ENCODE measurements at regions not wholly inside any gene's neighbourhood (a gene's known extent, or its start where the extent isn't known, plus 50 kb on each side); places are given as distances from the start of the nearest gene placed in this dataset.

DNA sequence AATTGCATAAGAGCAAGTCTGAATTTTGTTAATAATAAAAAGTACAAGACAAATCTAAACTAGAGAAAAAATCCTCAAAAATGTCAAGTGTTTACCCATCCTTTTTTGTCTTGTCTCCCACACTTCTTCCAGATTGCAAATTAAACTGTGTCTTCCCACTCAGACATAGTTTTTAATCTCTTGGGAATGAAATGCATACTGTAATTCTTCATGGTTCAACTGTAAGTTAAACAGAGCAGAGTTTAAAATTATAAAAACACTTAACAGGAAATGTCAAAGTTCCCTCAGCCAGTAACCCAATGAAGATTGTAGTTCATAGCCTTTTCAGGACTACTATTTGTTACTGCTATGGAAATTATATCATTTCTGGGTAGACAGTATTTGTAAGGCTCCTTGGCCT is 171.8 kb downstream of the UBE2E3 start:
- DNase-seq = no peak

DNA sequence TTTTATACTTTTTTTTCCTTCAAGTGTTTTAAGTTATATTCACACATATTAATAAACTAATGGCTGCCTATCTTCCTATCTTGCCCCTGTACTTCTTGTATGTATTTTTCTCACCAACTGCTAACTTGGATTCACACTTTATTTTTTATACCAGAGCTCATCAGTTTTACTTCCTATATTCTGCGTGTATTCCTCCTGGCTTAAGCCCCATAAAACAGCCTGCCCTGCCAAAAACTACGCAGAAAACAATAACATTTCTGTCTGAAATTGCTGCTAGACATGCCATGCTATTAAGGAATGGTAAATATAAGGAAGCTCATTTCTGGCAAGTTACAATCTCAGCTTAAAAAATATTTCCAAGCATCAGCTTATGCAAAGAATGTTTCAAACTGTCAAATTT is 172.3 kb downstream of the UBE2E3 start:
- DNase-seq = no peak

DNA sequence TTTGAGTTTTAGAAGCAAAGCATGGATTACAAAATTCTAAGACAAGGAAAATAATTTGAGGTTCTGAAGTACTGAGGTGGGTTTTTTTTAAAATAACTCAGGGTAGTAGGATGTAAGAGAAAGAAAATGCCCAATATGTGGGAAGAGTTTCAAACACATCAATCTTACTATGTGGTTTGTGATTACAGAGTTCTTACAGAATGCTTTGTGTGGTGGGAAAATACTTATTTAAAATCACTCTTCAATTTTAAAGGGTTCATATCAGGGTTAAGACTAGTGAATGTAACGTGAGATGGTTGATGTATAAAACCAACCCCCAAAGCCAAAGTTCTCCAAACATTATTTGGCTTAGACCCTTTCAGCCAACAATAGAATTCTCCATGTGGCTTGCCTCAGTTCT is 173.5 kb downstream of the UBE2E3 start:
- DNase-seq = no peak

DNA sequence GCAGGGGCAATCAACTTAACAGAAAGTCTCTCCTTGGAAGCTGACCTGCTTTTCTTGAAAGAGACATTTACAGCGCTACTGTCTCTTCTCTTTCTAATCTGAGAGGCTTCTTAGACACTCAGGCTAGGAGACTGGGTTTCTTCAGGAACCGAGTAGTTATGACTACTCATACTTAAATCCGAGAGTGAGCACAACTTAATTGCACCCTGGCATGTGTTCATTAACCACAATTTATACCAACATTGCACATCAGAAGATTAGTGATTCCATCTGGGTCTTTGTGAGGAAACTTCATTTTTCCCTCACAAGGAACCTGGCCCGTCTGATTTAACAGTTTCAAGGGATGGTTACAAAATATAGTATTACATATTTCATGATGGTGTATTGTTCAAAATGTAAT is 176.9 kb downstream of the UBE2E3 start:
- no peak for DNase-seq

DNA sequence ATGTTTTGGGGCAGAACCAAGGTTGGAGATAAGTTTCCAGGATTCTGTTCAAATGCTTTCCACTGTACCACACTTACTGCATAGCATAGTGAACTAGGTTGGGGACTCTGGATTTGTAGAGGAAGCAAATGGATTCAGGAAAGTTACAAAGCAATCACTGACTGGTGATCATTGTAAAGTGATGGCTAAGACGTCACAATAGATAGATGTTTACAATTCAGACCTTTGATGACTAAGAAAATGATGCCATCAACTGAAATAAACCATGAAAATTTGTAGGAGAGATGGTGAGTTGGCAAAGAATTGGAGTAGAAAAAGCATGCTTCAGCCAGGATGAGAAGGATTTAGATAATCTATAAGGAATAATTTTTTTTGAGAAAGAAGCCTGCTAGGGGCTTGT is 178.0 kb downstream of the UBE2E3 start:
- DNase-seq = no peak

DNA sequence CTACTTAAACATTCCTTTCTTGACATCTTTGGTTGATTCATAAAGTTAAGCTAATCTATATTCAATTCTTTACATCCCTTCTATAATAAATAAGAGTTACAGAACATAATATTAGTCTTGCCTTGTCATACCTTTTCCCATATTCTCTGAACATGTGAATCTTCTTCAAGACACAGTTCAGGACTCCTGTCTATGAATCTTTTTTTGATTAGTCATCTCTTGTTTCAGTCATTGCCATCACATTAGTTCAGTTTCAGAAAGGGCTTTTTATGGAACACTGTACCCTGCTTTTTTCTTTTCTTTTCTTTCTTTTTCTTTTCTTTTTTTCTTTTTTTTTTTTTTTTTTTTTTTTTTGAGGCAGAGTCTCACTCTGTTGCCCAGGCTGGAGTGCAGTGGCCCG is 181.2 kb downstream of the UBE2E3 start:
- DNase-seq = no peak

DNA sequence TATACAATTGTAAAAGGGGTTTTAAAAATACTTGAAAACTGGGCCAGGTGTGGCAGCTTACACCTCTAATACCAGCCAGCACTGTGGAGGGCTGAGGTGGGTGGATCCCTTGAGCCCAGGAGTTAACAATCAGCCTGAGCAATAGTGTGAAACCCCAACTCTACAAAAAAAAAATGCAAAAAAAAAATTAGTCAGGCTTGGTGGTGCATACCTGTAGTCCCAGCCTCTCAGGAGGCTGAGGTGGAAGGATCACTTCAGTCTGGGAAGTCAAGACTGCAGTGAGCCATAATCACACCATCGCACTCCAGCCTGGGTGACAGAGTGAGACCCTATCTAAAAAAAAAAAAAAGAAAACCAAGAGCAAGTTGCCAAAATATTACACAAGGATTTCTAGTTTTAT is 182.7 kb downstream of the UBE2E3 start:
- no peak for DNase-seq

DNA sequence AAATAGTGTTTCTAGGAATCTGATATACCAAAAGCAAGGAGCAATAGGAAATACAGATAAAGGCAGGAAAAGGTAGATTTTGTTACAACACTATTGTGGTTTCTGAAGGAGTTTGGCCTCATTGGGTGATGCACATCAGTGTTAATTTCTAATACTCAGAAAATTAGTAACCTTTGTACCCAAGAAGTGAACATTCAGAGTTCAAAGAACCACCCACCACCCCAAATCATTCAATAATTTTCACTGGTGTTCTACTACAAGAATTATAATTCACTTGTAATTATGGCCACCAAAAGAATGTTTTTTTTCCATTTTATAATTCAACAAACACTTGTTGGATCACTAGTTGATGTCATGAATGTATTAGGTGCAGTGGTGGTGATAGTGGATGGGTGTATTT is 183.3 kb downstream of the UBE2E3 start:
- DNase-seq = no peak

DNA sequence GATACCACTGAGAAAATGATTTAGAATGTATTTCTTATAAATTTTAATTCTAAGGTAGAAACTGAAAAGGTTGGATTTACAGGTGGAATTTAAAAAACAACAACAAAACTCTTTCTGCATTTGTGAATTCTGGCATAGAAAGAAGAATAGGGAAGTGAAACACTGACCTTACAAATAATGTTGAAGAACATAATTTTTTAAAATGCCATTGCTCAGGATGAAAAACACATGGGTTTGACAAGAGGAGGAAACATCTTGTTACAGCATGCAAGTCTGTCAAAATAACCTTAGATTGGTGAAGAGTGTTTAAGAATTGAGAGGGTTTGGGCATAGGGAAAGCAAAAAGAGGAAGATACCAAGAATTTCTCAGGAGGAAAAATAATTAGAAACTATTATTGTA is 184.3 kb downstream of the UBE2E3 start:
- peak in 1 of 3 donors; percentile 38 for DNase-seq

DNA sequence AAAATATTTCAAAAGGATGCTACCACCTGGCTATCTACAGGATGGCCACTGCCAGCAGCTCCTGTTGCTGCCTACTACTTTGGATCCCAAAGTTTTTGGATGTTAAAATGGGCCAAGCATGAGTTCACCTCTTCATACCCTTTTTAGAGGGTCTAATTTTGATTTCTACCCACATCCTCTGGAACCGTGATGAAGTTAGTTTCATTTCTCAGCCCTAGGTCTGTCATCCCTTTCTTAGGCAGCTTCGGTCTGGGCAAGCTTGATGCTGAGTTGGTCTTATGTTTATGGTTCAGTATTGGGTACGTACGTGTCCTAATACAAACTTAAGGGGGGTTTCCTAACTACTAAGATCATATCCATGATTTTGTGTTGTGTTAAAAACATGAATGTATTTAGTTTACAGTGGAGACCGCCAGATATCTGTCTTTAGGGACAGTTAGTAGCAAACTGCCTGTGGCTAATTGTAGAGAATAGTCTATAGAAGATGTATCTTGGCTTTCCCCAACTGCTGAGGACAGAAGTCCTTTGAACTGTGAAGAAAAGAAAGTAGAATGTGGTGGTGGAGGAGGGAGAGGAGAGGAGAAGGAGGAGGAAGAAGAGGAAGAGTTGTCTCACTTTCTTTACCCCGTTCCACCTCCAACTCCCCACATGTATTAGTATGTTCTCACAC is 184.9 kb downstream of the UBE2E3 start:
- DNase-seq = no peak

DNA sequence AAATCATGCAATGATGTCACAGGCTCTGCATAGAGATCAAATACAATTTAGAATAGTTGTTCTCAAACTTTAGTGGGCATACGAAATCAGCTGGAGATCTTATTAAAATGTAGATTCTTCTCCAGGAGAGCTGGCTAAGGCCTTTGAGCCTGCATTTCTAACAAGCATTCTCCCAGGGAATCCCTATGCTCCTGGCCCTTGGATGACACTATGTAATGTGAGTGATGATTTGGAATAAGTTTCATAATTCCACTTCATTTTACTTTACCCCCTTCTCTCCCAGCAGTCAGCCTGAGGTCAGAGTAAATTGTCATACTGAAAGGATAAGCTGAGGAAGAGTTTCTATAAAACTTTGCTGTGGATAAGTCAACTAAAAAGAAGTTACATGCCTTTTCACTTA is 189.1 kb downstream of the UBE2E3 start:
- no peak for DNase-seq

DNA sequence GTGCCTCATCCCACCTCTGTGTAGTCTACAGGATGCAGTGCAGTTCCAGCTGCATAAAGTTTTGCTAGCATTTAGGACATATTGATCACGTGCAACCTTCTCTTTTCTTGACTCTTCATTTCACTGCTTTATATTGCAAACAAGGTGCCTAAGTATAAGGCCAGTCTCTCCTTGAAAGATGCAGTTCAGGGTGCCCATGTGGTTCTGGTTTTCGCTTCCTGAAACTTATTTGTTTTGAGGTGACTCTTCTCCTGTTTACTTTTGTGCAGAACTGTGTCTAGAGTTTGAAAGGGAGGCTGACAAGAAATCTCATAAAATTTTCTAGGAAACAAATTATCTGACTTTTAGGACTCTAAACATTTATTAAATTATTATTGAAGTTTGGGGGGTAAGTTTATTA is 189.9 kb downstream of the UBE2E3 start:
- DNase-seq = no peak

DNA sequence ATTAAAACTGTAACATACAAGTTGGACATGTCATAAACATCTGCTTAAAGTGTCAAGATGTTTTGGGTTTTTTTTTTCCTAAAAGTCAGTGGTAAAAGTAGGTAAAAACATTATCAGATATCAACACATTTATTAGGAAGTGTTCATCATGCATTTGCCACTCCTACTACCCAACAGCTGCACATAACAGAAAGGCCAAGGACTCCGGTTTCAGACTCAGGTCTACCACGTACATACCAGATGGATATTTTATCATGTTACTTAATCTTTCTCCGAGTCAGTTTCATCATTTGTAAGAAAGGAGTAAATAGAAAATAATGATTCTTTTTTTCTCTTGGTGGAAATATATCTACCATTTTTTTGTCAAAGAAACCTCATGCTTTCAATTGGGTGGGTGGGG is 192.3 kb downstream of the UBE2E3 start:
- no peak for DNase-seq

DNA sequence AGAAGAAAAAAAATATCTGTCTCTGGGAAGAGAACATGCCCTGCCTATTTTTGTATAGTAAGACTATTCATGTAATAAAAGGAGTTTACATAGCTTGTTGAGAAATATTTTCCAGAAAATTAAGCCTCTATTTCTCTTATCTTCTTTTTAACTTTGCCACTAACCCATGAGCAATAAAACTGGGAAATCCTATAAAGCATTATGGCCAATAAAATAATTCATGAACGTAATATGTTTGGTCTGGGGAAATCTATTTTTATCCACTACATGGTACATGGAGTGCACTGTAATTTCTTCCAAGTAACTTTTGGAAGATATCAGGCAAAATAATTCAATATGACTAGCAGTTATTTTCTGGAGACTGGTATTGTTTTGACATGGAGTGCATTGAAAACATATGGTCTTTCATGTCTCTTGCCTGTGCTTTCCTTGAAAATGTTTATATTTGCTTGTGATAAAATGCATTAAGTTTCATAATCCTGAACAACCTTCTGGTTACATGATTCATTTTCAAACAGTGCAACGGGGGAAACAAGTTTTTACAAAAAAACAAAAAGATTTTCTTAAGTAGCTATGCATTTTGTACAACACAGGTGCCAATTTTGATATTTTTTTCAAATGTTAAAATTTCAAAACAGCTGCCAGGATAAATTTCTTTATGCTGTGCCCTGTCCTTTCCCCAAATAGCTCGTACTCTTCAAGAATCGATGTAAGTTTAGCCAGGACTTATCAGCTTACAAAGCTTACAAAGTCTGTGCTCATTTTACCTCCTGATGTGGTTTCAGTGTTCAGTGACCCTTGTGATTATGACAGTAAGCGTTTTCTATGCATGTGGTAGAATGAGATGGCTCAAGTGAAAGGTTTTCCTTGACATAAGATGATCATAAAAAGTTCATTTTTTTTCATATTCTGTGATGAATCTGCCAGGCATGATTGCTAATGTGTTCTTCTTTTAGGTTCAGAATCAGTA is 194.5 kb downstream of the UBE2E3 start:
- DNase-seq = no peak

DNA sequence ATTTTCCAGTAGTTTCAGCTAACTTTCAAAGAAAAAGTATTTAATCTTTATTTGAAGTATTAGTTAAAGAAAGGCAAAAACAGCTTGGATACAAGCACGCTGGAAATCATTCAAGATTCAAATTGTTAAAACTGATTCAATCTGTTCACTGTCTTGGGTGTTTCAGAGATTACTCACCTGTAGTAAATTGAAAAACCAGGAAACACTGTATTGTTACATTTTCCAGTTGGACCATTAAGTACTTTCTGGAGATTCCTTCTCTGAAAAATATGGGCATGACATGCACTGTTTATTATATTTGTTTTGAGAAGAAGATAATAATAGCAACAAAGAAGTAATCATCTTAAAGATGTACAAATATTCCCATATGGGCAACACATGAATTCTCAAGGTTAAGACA is 196.1 kb downstream of the UBE2E3 start:
- DNase-seq = no peak

DNA sequence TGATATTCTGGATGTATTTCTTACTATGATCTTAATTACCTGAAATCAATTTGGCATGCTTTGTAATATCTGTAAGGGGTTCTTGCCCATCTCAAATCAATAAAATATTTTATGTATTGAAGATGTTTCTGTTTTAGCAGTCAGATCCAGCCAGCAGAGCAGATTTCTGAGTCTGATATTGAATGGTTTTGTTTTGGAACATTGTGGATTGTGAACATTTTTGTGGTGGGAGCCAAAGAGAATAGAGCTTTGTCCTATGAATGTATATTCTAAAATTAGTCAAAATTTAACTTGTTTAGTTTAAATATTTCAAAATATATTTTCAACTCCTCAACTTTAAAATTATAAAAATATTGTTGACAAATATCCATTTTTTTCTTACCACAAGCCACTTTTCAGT is 197.0 kb downstream of the UBE2E3 start:
- no peak for DNase-seq

DNA sequence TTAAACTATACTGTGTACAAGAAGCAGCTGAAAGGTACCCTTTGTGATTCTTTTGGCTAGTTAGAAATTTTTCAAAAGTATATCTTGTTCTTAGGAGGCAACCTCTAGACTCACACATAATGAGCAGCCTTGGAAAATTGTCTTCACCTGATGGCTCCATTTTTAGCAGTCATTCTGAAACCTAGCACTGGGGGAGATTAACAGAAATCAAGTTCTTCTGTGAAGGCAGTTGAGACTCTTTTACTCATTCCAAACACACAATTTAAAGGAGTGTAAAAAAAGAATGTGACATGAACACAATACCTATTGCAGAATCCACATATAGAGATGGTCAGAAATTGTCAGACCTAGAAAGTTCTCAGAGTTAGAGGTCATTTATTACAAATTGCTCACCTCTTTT is 197.7 kb downstream of the UBE2E3 start:
- no peak for DNase-seq

DNA sequence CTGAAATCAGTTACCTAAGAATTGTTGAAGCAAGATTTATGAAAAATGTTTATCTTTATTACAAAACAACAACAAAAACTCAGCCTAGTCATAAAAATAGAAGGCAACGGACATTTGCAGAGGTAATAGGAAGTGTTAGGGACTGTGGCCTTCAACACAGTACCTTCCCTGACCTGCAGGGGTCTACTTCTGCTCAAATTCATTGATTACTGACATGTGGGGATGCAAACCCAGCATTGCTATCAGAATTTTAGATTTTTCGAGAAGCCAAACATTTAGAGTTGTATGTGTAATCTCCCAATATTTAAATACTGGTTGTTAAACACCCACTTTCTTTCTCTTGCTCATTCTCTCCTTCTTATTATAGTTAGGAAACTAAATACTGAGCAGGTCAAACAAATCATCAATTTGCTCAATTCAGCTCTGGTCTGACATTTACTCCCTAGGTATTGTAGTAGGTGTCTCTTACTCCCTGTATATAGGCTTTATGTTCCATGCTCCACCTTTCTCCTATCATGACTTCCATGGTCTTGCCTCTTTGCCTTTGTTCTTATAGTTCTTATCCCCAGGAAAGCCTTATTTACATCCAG is 198.5 kb downstream of the UBE2E3 start:
- peak; percentile 19 to 30 (median 27) for DNase-seq

DNA sequence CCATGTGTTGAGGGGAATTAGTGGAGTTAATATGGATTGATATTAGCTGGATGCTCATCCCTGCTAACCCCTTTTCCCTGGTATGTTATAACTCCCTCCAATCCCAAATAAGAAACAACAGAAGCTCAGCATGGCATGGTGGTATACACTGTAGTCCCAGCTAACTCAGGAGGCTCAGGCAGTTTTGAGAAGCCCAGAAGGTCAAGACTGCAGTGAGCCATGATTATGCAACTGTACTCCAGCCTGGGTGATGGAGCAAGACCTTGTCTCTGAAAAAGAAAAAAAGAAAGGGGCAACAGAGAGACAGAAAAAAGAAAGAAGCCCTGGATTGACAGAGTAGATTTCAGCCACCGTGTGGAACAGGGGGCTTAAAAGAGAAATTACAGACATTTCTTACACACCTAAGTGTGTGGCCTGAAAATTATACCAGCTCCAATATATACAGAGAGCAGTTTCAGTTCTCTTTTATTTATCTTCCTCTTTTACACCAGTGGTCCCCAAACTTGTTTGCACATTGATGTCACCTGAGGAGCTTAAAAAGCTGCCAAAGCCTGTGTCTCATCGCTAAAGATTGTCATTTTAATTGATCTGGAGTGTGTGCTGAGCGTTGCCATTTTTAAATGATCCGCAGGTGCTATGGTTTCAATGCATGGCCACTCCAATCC is 203.6 kb downstream of the UBE2E3 start:
- peak in 2 of 3 donors; percentile 34 to 35 for DNase-seq

DNA sequence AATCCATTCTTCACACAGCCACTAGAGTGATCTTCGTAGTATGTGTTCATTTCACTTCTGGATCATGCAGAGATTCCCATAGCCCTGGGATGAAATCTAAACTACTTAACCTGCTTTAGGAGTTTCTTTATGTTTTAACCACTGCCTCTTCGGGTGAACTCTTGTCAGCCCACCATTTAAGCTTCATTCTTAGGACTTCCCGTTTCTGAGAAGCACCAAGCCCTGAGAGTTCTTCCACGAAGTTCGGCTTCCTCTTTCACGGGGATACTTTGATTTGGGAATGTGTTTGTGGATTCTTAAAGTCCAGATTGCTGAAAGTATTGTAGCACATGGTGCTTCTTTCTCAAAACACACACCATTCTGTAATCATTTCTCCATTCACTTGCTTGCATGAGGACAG is 205.0 kb downstream of the UBE2E3 start:
- DNase-seq = peak; percentile 44 to 52 (median 50)

DNA sequence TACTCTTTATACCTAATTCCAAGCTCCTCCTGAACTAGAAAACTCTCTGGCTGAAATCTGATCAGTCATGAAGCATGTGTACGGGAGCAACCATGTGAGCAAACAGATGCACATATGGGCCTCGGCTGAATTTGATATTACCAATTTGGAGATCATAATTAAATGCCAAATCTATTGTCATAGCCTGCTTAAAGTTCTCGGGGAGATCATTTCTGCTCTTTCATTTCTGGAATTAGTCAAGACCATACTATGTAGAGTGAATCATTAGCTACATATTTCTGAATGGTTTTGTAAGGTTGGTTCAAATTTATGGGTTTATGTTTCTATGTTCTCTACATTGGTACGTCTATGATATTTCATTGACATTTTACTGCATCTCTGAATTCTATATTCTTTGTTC is 205.5 kb downstream of the UBE2E3 start:
- DNase-seq = no peak

DNA sequence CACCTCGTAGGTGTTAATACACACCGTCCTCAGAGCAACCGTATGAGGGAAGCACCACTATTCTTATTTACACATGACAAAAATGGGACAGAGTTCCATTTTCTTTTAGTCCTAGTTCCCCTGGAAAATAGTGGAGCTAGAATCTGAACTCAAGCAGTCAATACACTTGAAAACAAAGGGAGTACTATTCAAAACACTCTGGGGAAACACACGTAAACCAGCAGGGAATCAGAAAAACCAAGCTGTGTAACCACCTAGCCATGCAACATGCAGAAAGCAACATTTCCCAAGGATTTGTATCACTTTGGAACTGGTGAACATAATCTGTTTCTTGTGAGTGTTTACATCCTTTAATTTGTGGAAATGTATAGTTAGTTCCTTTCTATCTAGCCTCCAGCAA is 208.2 kb downstream of the UBE2E3 start:
- DNase-seq = no peak

DNA sequence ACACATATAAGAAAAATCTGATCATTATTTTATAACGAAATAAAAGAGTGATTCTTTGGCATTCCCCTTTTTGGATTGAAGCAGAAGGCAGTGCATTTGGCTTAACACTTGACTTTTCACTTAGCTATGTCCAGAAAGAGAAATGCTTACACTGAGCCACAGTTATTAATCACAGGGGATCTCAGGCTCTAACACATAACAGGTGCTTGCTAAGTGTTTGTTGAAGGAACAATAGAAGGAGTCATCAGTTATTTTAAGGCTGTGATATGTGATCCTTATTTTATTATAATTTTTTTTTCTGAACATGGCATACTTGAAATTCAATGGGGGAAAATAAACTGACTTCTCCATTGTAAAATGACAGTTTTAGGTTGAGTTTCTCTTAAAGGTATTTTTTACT is 209.5 kb downstream of the UBE2E3 start:
- no peak for DNase-seq

All from suppressor macrophage treated with lipopolysaccharide for 1 hour (primary cell).